Body of pancreas (tissue), 4 donors: ENCODE measurements at regions not wholly inside any gene's neighbourhood (a gene's known extent, or its start where the extent isn't known, plus 50 kb on each side); places are given as distances from the start of the nearest gene placed in this dataset.

Source experiments
- ATAC-seq: fragments of 150-250 bp; one replicate; pipeline ENCODE4 v1.9.1; 2016
- DNase-seq, 4 donors: peaks; one replicate each; pipeline ENCODE4 v3.0.0-alpha.2; 2019
- H3K27ac ChIP-seq, 4 donors: fragments of 200-600 bp; sonication (generic); 1 replicate in 3 of 4; 2 replicates in 1 of 4; pipeline versions ENCODE4 v1.5.1 to v1.6.1; 2016 to 2019; ENCODE audit warnings: mild to moderate bottlenecking in 1 of 4, mixed read lengths in 1 of 4, moderate library complexity in 1 of 4
- H3K27me3 ChIP-seq, 2 donors: fragments of 200-600 bp; sonication (generic); one replicate each; pipeline ENCODE4 v1.6.0; 2016; ENCODE audit warnings: mild to moderate bottlenecking in 1 of 2
- H3K36me3 ChIP-seq, 2 donors: fragments of 200-600 bp; sonication (generic); replicated peaks in 1 of 2; 2 replicates each; pipeline ENCODE4 v1.5.1; 2016; ENCODE audit warnings: low read depth in 2 of 2; ENCODE audit not compliant: insufficient read depth in 1 of 2
- H3K4me1 ChIP-seq: fragments of 200-600 bp; sonication (generic); one replicate; pipeline ENCODE4 v1.6.0; 2016
- H3K4me3 ChIP-seq, 2 donors: fragments of 200-600 bp; sonication (generic); 1 replicate in 1 of 2; 2 replicates in 1 of 2; pipeline ENCODE4 v1.5.1; 2016 to 2019
- H3K9me3 ChIP-seq, 3 donors: fragments of 200-600 bp; sonication (generic); 1 replicate in 2 of 3; 2 replicates in 1 of 3; pipeline ENCODE4 v1.5.1; 2016
- CTCF ChIP-seq, 7 experiments: fragments of 450-650 bp in 4 of 7; fragments of 200-600 bp in 3 of 7; sonication (generic) in 3 of 7; IDR thresholded peaks; one replicate each; pipeline ENCODE4 v1.5.1; 2016 to 2019; ENCODE audit warnings: antibody characterized with exemption in 7 of 7
- POLR2A ChIP-seq, 3 donors: fragments of 450-650 bp; IDR thresholded peaks; one replicate each; pipeline ENCODE4 v1.6.1; 2016; ENCODE audit warnings: antibody characterized with exemption in 3 of 3, mild to moderate bottlenecking in 2 of 3
- WGBS, 2 donors: methylation state at CpG; one replicate each; pipeline ENCODE4 v1.1.5; 2017; 5-methylcytosine and 5-hydroxymethylcytosine counted together
- intact Hi-C: fragments of 100-400 bp; cut with DNase I; formaldehyde crosslinking; loops from one replicate; pipeline ENCODE4 v1.15.1; 2023

- no peak overlapping the region for H3K4me3 ChIP-seq
- no peaks in the 10 kb centered on the region for H3K4me1 ChIP-seq
- no peak overlapping the region for H3K27ac ChIP-seq
- ATAC-seq (no peak), DNase-seq (no peak)
- 72 to 83% methylated on average over 1 to 2 of the region's 2 CpGs for WGBS, 2 donors
- H3K27me3 ChIP-seq: no peaks in the 10 kb centered on the region
- H3K9me3 ChIP-seq: no peaks in the 10 kb centered on the region
- H3K36me3 ChIP-seq: no peaks in the 10 kb centered on the region
- no peak for TF ChIP-seq CTCF (IDR thresholded peaks at IDR 0.05)
- TF ChIP-seq POLR2A (IDR thresholded peaks at IDR 0.05): no peak
- intact Hi-C loops: no loop called here
Observed at GRCh38 chr1:60245324-60245723, 171.8 kb upstream of the C1orf87 start.

GRCh38 chr1:60244906-60245305, 171.3 kb upstream of the C1orf87 start:
- Histone ChIP-seq H3K9me3 (no peaks in the 10 kb centered on the region), H3K36me3 (no peaks in the 10 kb centered on the region), H3K4me1 (no peaks in the 10 kb centered on the region), H3K27me3 (no peaks in the 10 kb centered on the region), H3K4me3 (no peak overlapping the region), H3K27ac (no peak overlapping the region)
- DNase-seq (no peak), ATAC-seq (no peak)
- intact Hi-C loops: no loop called here
- TF ChIP-seq POLR2A (IDR thresholded peaks at IDR 0.05): no peak
- TF ChIP-seq CTCF (IDR thresholded peaks at IDR 0.05): no peak

GRCh38 chr1:60235275-60235674, 161.7 kb upstream of the C1orf87 start:
- no peaks in the 10 kb centered on the region for H3K9me3 ChIP-seq
- H3K36me3 ChIP-seq: no peaks in the 10 kb centered on the region
- ATAC-seq (no peak), DNase-seq (no peak)
- intact Hi-C loops: no loop called here
- H3K27ac ChIP-seq: no peak overlapping the region
- WGBS, 2 donors: 52 to 81% methylated on average over 2 of the region's 2 CpGs
- no peak overlapping the region for H3K4me3 ChIP-seq
- H3K27me3 ChIP-seq: no peaks in the 10 kb centered on the region
- H3K4me1 ChIP-seq: no peaks in the 10 kb centered on the region
- TF ChIP-seq POLR2A (IDR thresholded peaks at IDR 0.05) (no peak), CTCF (IDR thresholded peaks at IDR 0.05) (no peak)

- intact Hi-C loops: no loop called here
- Histone ChIP-seq H3K27ac (no peak overlapping the region), H3K27me3 (no peaks in the 10 kb centered on the region), H3K4me1 (no peaks in the 10 kb centered on the region), H3K36me3 (no peaks in the 10 kb centered on the region), H3K4me3 (no peak overlapping the region), H3K9me3 (no peaks in the 10 kb centered on the region)
- DNase-seq (no peak), ATAC-seq (no peak)
- 52 to 59% methylated on average over 2 of the region's 2 CpGs for WGBS, 2 donors
- TF ChIP-seq CTCF (IDR thresholded peaks at IDR 0.05) (no peak), POLR2A (IDR thresholded peaks at IDR 0.05) (no peak)
Observed at GRCh38 chr1:60234776-60235175, 161.2 kb upstream of the C1orf87 start.

- Histone ChIP-seq H3K4me1 (no peaks in the 10 kb centered on the region), H3K36me3 (no peaks in the 10 kb centered on the region), H3K4me3 (no peak overlapping the region), H3K27ac (no peak overlapping the region), H3K9me3 (no peaks in the 10 kb centered on the region), H3K27me3 (no peaks in the 10 kb centered on the region)
- intact Hi-C loops: no loop called here
- no peak for ATAC-seq
- TF ChIP-seq CTCF (IDR thresholded peaks at IDR 0.05) (no peak), POLR2A (IDR thresholded peaks at IDR 0.05) (no peak)
- DNase-seq: no peak
Observed at GRCh38 chr1:60229821-60230220, 156.3 kb upstream of the C1orf87 start.
